ENCODE measurements at regions not wholly inside any gene's neighbourhood (a gene's known extent, or its start where the extent isn't known, plus 50 kb on each side); places are given as distances from the start of the nearest gene placed in this dataset.

- TF ChIP-seq CTCF (IDR thresholded peaks at IDR 0.05) (no peak), POLR2A (IDR thresholded peaks at IDR 0.05) (no peak)
Observed at GRCh38 chr2:78811955-78812610, 213.4 kb upstream of the REG3G start.

Measured in testis (tissue), 2 donors.